Adipocyte (in vitro differentiated cells): ENCODE measurements at regions not wholly inside any gene's neighbourhood (a gene's known extent, or its start where the extent isn't known, plus 50 kb on each side); places are given as distances from the start of the nearest gene placed in this dataset.

Source experiments
- DNase-seq: peaks from one replicate; pipeline ENCODE4 v3.0.0-alpha.2; 2015; ENCODE audit warnings: low read depth
- H3K27me3 ChIP-seq: replicated peaks from 2 replicates; pipeline ENCODE4 v1.7.0; 2013; ENCODE audit warnings: mild to moderate bottlenecking, low read length, moderate library complexity; ENCODE audit not compliant: control insufficient read depth, insufficient read depth
- H3K36me3 ChIP-seq: 2 replicates; pipeline ENCODE4 v1.7.0; 2013; ENCODE audit warnings: low read length, mild to moderate bottlenecking, moderate library complexity; ENCODE audit not compliant: control insufficient read depth, insufficient read depth, severe bottlenecking
- H3K4me1 ChIP-seq: 2 replicates; pipeline ENCODE4 v1.7.0; 2013; ENCODE audit warnings: mild to moderate bottlenecking, low read length, moderate library complexity; ENCODE audit not compliant: control insufficient read depth, insufficient read depth
- H3K4me3 ChIP-seq: 2 replicates; pipeline ENCODE4 v1.7.0; 2013; ENCODE audit warnings: mild to moderate bottlenecking, low read length, moderate library complexity
- H3K9ac ChIP-seq: 2 replicates; pipeline ENCODE4 v1.7.0; 2013; ENCODE audit warnings: mild to moderate bottlenecking, low read length, moderate library complexity
- H3K9me3 ChIP-seq: 2 replicates; pipeline ENCODE4 v1.7.0; 2013; ENCODE audit warnings: mild to moderate bottlenecking, low read length, moderate library complexity; ENCODE audit not compliant: control insufficient read depth

GRCh38 chr9:12612211-12612770 lies 80.9 kb upstream of the TYRP1 start:
- DNase-seq = no peak
- H3K9ac ChIP-seq = no peak overlapping the region
- no peaks in the 10 kb centered on the region for H3K4me1 ChIP-seq
- no peaks in the 10 kb centered on the region for H3K27me3 ChIP-seq
- H3K36me3 ChIP-seq = no peaks in the 10 kb centered on the region
- no peaks in the 10 kb centered on the region for H3K9me3 ChIP-seq
- H3K4me3 ChIP-seq = no peak overlapping the region

- Histone ChIP-seq H3K36me3 (no peaks in the 10 kb centered on the region), H3K4me1 (no peaks in the 10 kb centered on the region), H3K9ac (no peak overlapping the region), H3K27me3 (no peaks in the 10 kb centered on the region), H3K9me3 (no peaks in the 10 kb centered on the region), H3K4me3 (no peak overlapping the region)
- DNase-seq = no peak
These were observed 80.1 kb upstream of the TYRP1 start for GRCh38 chr9:12613071-12613470.

GRCh38 chr9:12614488-12614887 lies 78.7 kb upstream of the TYRP1 start:
- Histone ChIP-seq H3K9ac (no peak overlapping the region), H3K27me3 (no peaks in the 10 kb centered on the region), H3K36me3 (no peaks in the 10 kb centered on the region), H3K9me3 (no peaks in the 10 kb centered on the region), H3K4me3 (no peak overlapping the region), H3K4me1 (no peaks in the 10 kb centered on the region)
- DNase-seq = no peak

- H3K9ac ChIP-seq = no peak overlapping the region
- no peak overlapping the region for H3K4me3 ChIP-seq
- H3K36me3 ChIP-seq = no peaks in the 10 kb centered on the region
- H3K27me3 ChIP-seq = peaks cover 10% of the 10 kb centered on the region
- no peaks in the 10 kb centered on the region for H3K4me1 ChIP-seq
- H3K9me3 ChIP-seq = no peaks in the 10 kb centered on the region
- DNase-seq = no peak
These were observed 74.2 kb upstream of the TYRP1 start for GRCh38 chr9:12618956-12619355.

GRCh38 chr9:12625844-12626243 lies 67.3 kb upstream of the TYRP1 start:
- no peak for DNase-seq
- Histone ChIP-seq H3K4me3 (no peak overlapping the region), H3K4me1 (no peaks in the 10 kb centered on the region), H3K9me3 (no peaks in the 10 kb centered on the region), H3K9ac (no peak overlapping the region), H3K36me3 (no peaks in the 10 kb centered on the region), H3K27me3 (peaks cover 11% of the 10 kb centered on the region)

GRCh38 chr9:12627096-12627495 lies 66.1 kb upstream of the TYRP1 start:
- Histone ChIP-seq H3K9me3 (no peaks in the 10 kb centered on the region), H3K4me3 (no peak overlapping the region), H3K27me3 (peaks cover 11% of the 10 kb centered on the region), H3K36me3 (no peaks in the 10 kb centered on the region), H3K9ac (no peak overlapping the region), H3K4me1 (no peaks in the 10 kb centered on the region)
- DNase-seq = no peak

- H3K9ac ChIP-seq = no peak overlapping the region
- DNase-seq = no peak
- no peaks in the 10 kb centered on the region for H3K4me1 ChIP-seq
- H3K27me3 ChIP-seq = peaks cover 3% of the 10 kb centered on the region
- H3K9me3 ChIP-seq = no peaks in the 10 kb centered on the region
- no peak overlapping the region for H3K4me3 ChIP-seq
- H3K36me3 ChIP-seq = no peaks in the 10 kb centered on the region
These were observed 64.6 kb upstream of the TYRP1 start for GRCh38 chr9:12628546-12628945.

GRCh38 chr9:12629067-12629466 lies 64.1 kb upstream of the TYRP1 start:
- Histone ChIP-seq H3K36me3 (no peaks in the 10 kb centered on the region), H3K4me3 (no peak overlapping the region), H3K4me1 (no peaks in the 10 kb centered on the region), H3K9ac (no peak overlapping the region), H3K9me3 (no peaks in the 10 kb centered on the region), H3K27me3 (peaks cover 3% of the 10 kb centered on the region)
- no peak for DNase-seq

GRCh38 chr9:12631866-12632265 lies 61.3 kb upstream of the TYRP1 start:
- no peak overlapping the region for H3K9ac ChIP-seq
- H3K4me3 ChIP-seq = no peak overlapping the region
- no peaks in the 10 kb centered on the region for H3K4me1 ChIP-seq
- H3K36me3 ChIP-seq = no peaks in the 10 kb centered on the region
- no peak for DNase-seq
- no peaks in the 10 kb centered on the region for H3K9me3 ChIP-seq
- peaks cover 6% of the 10 kb centered on the region for H3K27me3 ChIP-seq

GRCh38 chr9:12633016-12633765 lies 60.0 kb upstream of the TYRP1 start:
- Histone ChIP-seq H3K9me3 (no peaks in the 10 kb centered on the region), H3K9ac (no peak overlapping the region), H3K4me1 (no peaks in the 10 kb centered on the region), H3K27me3 (peaks cover 6% of the 10 kb centered on the region), H3K4me3 (no peak overlapping the region), H3K36me3 (no peaks in the 10 kb centered on the region)
- no peak for DNase-seq

GRCh38 chr9:12640016-12640587 lies 53.1 kb upstream of the TYRP1 start:
- Histone ChIP-seq H3K9me3 (no peaks in the 10 kb centered on the region), H3K4me1 (peaks cover 3% of the 10 kb centered on the region), H3K4me3 (no peak overlapping the region), H3K9ac (no peak overlapping the region), H3K27me3 (no peaks in the 10 kb centered on the region), H3K36me3 (no peaks in the 10 kb centered on the region)
- peak; percentile 77 for DNase-seq
